ENCODE measurements at regions not wholly inside any gene's neighbourhood (a gene's known extent, or its start where the extent isn't known, plus 50 kb on each side); places are given as distances from the start of the nearest gene placed in this dataset.

DNA sequence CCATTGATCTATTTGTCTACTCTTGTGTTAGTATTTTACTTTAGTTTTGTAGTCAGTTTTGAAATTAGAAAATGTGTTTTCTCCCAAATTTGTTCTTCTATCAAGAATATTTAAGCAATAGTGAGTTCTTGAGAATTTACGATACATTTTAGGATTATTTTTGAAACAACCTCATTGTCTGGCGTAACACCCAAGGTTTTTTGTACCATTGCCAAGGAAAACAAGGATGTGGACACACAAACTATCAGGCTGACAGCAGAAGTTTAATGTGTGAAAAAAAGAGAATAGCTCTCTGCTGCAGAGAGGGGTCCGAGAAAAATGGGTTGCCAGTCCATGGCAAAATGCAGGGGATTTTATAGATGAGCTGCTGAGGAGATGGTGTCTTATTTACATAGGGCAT lies 865.1 kb upstream of the CNTN5 start:
- Histone ChIP-seq H3K9me3 (replicated peaks; ENCODE audit: control insufficient read depth, insufficient read depth, low read length) (peaks cover 2% of the 10 kb centered on the region), H2AFZ (ENCODE audit: low read depth, low read length) (no peak overlapping the region), H3K9ac (replicated peaks; ENCODE audit: extremely low read depth, insufficient read depth, low read length) (no peak overlapping the region), H3K27me3 (ENCODE audit: control insufficient read depth in 2 of 2, insufficient read depth in 2 of 2, low read length in 2 of 2) (no peaks in the 10 kb centered on the region), H3K27ac (ENCODE audit: insufficient read depth, low read depth, low read length) (no peak overlapping the region), H4K20me1 (replicated peaks; ENCODE audit: control insufficient read depth, extremely low read depth, insufficient read depth, low read length) (no peaks in the 10 kb centered on the region), H3K9me1 (replicated peaks; ENCODE audit: control insufficient read depth, extremely low read depth, insufficient read depth, low read length) (no peaks in the 10 kb centered on the region), H3K4me2 (ENCODE audit: insufficient read depth, low read length) (no peak overlapping the region), H3K79me2 (ENCODE audit: control insufficient read depth, insufficient read depth, low read length) (no peaks in the 10 kb centered on the region), H3K4me3 (replicated peaks in 1 of 3; ENCODE audit: insufficient read depth in 1 of 3, low read depth in 1 of 3, low read length in 3 of 3) (no peak overlapping the region), H3K4me1 (ENCODE audit: control insufficient read depth, extremely low read depth, insufficient read depth, low read length) (no peaks in the 10 kb centered on the region), H3K36me3 (ENCODE audit: control insufficient read depth in 2 of 2, extremely low read depth in 1 of 2, insufficient read depth in 2 of 2, low read length in 2 of 2) (no peaks in the 10 kb centered on the region)
- no peak for TF ChIP-seq POLR2A (IDR thresholded peaks at IDR 0.05; ENCODE audit: low read depth, low read length)
- CTCF ChIA-PET, result no interaction called here
- POLR2A ChIA-PET, result no interaction called here
- FAIRE-seq, result no peak
- DNase-seq (ENCODE audit: low read depth, low spot score), result no peak
- dilution Hi-C loops (cut with MboI; ENCODE audit: extremely low pct_ligation_motif_present, low sequenced_read_pairs) (no loop called here), intact Hi-C loops (cut with micrococcal nuclease) (no loop called here)
- BruUV-seq (replicated peaks), result no TSS peak

DNA sequence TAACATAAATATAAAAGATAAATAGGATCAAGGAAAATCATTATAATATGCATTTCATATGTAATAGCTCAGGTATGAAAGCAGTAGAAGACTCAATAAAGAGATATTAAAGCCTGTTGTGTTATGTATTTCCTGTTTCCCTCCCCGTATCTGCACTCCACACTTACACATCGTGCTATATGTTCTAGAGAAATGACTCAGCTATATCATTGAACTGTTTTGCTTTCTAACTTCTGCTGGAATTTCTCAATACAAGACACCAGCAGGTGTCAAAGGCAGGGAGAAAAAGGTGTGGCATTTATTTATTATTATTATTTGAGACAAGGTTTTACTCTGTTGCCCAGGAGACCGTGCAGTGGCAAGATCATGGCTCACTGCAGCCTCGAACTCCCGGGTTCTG lies 842.8 kb upstream of the CNTN5 start:
- Histone ChIP-seq H3K36me3 (ENCODE audit: control insufficient read depth in 2 of 2, extremely low read depth in 1 of 2, insufficient read depth in 2 of 2, low read length in 2 of 2) (no peaks in the 10 kb centered on the region), H3K9me1 (replicated peaks; ENCODE audit: control insufficient read depth, extremely low read depth, insufficient read depth, low read length) (no peaks in the 10 kb centered on the region), H3K4me3 (replicated peaks in 1 of 3; ENCODE audit: insufficient read depth in 1 of 3, low read depth in 1 of 3, low read length in 3 of 3) (no peak overlapping the region), H3K4me1 (ENCODE audit: control insufficient read depth, extremely low read depth, insufficient read depth, low read length) (no peaks in the 10 kb centered on the region), H2AFZ (ENCODE audit: low read depth, low read length) (no peak overlapping the region), H3K27me3 (ENCODE audit: control insufficient read depth in 2 of 2, insufficient read depth in 2 of 2, low read length in 2 of 2) (no peaks in the 10 kb centered on the region), H4K20me1 (replicated peaks; ENCODE audit: control insufficient read depth, extremely low read depth, insufficient read depth, low read length) (no peaks in the 10 kb centered on the region), H3K9ac (replicated peaks; ENCODE audit: extremely low read depth, insufficient read depth, low read length) (no peak overlapping the region), H3K27ac (ENCODE audit: insufficient read depth, low read depth, low read length) (no peak overlapping the region), H3K79me2 (ENCODE audit: control insufficient read depth, insufficient read depth, low read length) (no peaks in the 10 kb centered on the region), H3K9me3 (replicated peaks; ENCODE audit: control insufficient read depth, insufficient read depth, low read length) (no peaks in the 10 kb centered on the region), H3K4me2 (ENCODE audit: insufficient read depth, low read length) (no peak overlapping the region)
- ChIA-PET POLR2A (no interaction called here), CTCF (no interaction called here)
- intact Hi-C loops (cut with micrococcal nuclease) (no loop called here), dilution Hi-C loops (cut with MboI; ENCODE audit: extremely low pct_ligation_motif_present, low sequenced_read_pairs) (no loop called here)
- DNase-seq (ENCODE audit: low read depth, low spot score) (no peak), FAIRE-seq (no peak)
- TF ChIP-seq EZH2 (IDR thresholded peaks at IDR 0.05; ENCODE audit: borderline replicate concordance, low read depth, low read length, severe bottlenecking) (no peak), MYC (IDR thresholded peaks at IDR 0.05; ENCODE audit: low read depth, low read length) (no peak), GATA2 (IDR thresholded peaks at IDR 0.05; ENCODE audit: insufficient read depth, insufficient read length, low read depth, low read length) (no peak), POLR2AphosphoS5 (IDR thresholded peaks at IDR 0.05; ENCODE audit: insufficient read depth, low read depth, low read length) (no peak), POLR2A (IDR thresholded peaks at IDR 0.05; ENCODE audit: low read depth, low read length) (no peak), JUN (IDR thresholded peaks at IDR 0.05; ENCODE audit: borderline replicate concordance, insufficient read depth, insufficient read length, low read depth) (no peak), FOS (IDR thresholded peaks at IDR 0.05; ENCODE audit: borderline replicate concordance, insufficient read depth, low read length) (no peak)
- TF ChIP-seq, protein P1, sequence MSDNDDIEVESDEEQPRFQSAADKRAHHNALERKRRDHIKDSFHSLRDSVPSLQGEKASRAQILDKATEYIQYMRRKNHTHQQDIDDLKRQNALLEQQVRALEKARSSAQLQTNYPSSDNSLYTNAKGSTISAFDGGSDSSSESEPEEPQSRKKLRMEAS (IDR thresholded peaks at IDR 0.05; ENCODE audit: insufficient read depth, insufficient read length), result no peak
- TF ChIP-seq, protein P2, sequence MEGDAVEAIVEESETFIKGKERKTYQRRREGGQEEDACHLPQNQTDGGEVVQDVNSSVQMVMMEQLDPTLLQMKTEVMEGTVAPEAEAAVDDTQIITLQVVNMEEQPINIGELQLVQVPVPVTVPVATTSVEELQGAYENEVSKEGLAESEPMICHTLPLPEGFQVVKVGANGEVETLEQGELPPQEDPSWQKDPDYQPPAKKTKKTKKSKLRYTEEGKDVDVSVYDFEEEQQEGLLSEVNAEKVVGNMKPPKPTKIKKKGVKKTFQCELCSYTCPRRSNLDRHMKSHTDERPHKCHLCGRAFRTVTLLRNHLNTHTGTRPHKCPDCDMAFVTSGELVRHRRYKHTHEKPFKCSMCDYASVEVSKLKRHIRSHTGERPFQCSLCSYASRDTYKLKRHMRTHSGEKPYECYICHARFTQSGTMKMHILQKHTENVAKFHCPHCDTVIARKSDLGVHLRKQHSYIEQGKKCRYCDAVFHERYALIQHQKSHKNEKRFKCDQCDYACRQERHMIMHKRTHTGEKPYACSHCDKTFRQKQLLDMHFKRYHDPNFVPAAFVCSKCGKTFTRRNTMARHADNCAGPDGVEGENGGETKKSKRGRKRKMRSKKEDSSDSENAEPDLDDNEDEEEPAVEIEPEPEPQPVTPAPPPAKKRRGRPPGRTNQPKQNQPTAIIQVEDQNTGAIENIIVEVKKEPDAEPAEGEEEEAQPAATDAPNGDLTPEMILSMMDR (IDR thresholded peaks at IDR 0.05; ENCODE audit: extremely low read depth in 1 of 2, insufficient read depth in 1 of 2, low read depth in 1 of 2, low read length in 2 of 2), result no peak
- BruUV-seq (replicated peaks), result no TSS peak

Data from endothelial cell of umbilical vein (primary cell).